SJSA1 (cell line): ENCODE measurements at regions not wholly inside any gene's neighbourhood (a gene's known extent, or its start where the extent isn't known, plus 50 kb on each side); places are given as distances from the start of the nearest gene placed in this dataset.

Experiments used
- DNase-seq, 2 experiments: peaks; one replicate each; pipeline ENCODE4 v3.0.0-alpha.2; 2015 to 2020; ENCODE audit warnings: low spot score in 2 of 2, low read depth in 1 of 2
- H3K27ac ChIP-seq: fragments of 250-450 bp; sonication (Bioruptor Pico); 2 replicates; pipeline ENCODE4 v1.5.1; 2020; ENCODE audit warnings: mild to moderate bottlenecking, moderate library complexity
- H3K27me3 ChIP-seq: fragments of 250-450 bp; sonication (Bioruptor Pico); replicated peaks from 2 replicates; pipeline ENCODE4 v1.5.1; 2020; ENCODE audit warnings: mild to moderate bottlenecking, moderate library complexity
- H3K36me3 ChIP-seq: fragments of 250-450 bp; sonication (Bioruptor Pico); 2 replicates; pipeline ENCODE4 v1.5.1; 2020; ENCODE audit warnings: mild to moderate bottlenecking
- H3K4me1 ChIP-seq: fragments of 250-450 bp; sonication (Bioruptor Pico); replicated peaks from 2 replicates; pipeline ENCODE4 v1.6.1; 2021; ENCODE audit warnings: mild to moderate bottlenecking
- H3K4me3 ChIP-seq: fragments of 250-450 bp; sonication (Bioruptor Pico); 2 replicates; pipeline ENCODE4 v1.5.1; 2020; ENCODE audit warnings: mild to moderate bottlenecking
- H3K9me3 ChIP-seq: fragments of 250-450 bp; sonication (Bioruptor Pico); replicated peaks from 2 replicates; pipeline ENCODE4 v1.5.1; 2020; ENCODE audit warnings: mild to moderate bottlenecking

DNA sequence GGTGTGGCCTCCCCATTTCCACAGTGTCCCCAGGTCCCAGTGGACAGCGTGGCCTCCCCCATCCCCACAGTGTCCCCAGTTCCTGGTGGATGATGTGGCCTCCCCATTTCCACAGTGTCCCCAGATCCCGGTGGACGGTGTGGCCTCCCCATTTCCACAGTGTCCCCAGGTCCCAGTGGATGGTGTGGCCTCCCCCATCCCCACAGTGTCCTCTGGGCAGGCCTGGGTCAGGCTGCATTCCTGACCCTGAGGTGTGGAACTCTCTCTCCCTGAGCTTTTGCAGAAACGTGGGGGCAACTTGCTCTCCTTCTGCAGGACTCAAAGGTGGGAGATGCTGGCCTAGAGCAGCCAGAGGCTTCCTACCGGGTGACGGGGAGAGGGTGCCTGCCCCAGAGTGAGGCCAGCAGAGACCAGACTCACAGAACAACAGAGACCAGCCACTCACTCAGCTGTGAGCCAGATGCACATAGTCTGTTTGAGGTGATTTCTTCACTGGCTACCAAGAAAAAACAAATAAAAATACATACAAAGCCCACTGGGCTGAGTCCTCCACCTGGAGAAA lies 85.8 kb upstream of the FGF3 start:
- H3K4me1 ChIP-seq = peaks cover 26% of the 10 kb centered on the region
- H3K4me3 ChIP-seq = no peak overlapping the region
- H3K36me3 ChIP-seq = no peaks in the 10 kb centered on the region
- H3K9me3 ChIP-seq = no peaks in the 10 kb centered on the region
- H3K27me3 ChIP-seq = no peaks in the 10 kb centered on the region; the same call in 1 of the 2 replicates
- DNase-seq = no peak
- no peak overlapping the region for H3K27ac ChIP-seq

DNA sequence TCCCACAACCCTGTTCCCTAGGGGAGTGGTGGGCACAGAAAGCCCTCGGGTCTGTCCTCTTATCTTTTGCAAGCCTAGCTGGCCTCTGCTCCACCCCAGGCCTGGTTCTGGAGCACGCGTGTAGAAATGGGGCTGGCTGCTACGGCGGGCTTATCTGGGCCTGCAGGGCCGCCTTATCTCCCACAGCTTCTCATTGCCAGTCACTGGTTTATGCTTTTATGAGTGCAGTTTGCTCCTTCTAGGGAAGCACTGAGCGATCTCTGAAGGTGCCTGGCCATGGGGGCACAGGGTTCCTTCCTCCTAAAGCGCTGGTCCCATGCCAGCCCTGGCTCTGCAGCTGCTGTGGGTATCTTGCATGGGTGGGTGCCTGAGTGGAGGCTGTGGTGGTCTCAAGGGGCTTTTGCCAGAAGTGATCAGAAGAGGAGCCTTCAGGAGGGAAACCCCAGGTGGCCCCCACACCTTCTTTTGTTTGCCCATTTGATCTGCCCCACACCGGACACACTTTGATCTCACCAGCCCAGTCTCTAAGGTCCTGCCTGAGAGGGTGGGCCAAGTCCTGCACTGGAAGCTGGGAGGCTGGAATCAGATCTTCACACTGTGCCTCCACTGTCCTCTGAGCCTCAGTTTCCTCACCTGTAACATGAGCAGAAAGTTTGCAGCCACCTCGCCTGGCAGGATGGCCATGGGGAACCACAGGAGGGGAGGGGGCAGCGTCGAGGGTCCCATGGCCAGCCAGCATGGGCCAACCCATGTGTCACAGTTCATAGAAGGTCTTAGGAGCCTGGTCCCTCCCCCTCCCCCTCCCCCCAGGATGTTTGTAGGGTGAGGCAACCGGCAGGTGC lies 86.6 kb upstream of the FGF3 start:
- Histone ChIP-seq H3K4me1 (peaks cover 20% of the 10 kb centered on the region), H3K27ac (no peak overlapping the region), H3K36me3 (no peaks in the 10 kb centered on the region), H3K9me3 (no peaks in the 10 kb centered on the region), H3K27me3 (no peaks in the 10 kb centered on the region; the same call in 1 of the 2 replicates), H3K4me3 (no peak overlapping the region)
- DNase-seq = no peak

DNA sequence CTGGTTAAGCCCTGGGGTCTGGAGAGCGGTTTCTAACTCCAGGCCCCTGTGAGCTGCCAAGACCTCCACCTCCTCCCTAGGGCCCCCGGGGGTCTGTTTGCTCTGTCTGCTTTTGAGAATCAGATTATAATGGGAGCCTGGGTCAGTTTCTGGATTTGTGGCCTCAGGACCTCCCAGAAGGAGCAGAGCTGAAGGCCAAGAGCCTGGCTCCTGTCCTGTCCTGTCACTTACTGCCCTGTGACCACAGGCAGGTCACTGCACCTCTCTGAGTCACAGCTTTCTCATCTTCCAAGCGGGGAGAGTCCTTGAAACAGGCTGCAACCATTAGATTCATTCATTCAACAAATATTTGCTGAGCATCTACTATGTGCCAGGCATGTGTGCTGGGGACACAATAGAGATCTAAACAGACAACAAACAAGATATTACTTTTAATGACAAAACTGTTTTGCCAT lies 87.3 kb upstream of the FGF3 start:
- H3K4me3 ChIP-seq = no peak overlapping the region
- no peaks in the 10 kb centered on the region; the same call in 1 of the 2 replicates for H3K27me3 ChIP-seq
- H3K27ac ChIP-seq = no peak overlapping the region
- no peaks in the 10 kb centered on the region for H3K36me3 ChIP-seq
- H3K9me3 ChIP-seq = no peaks in the 10 kb centered on the region
- peaks cover 18% of the 10 kb centered on the region for H3K4me1 ChIP-seq
- no peak for DNase-seq

DNA sequence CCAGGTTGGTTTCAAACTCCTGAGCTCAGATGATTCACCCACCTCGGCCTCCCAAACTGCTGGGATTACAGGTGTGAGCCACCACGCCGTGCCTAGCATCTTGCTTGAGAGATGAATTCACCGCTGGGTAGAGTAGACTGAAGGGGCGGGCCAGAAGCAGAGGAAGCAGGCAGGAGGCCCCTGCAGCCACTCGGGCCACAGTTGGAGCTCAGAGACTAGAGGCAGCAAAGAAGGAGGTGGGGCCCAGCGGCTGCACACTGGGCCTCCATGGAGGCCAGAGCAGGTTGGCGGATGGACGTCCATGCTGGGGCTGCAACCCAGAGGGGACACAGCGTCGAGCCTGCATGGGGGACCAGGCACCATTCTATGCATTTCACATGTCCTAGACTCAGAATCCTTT lies 88.4 kb upstream of the FGF3 start:
- Histone ChIP-seq H3K4me1 (peaks cover 18% of the 10 kb centered on the region), H3K9me3 (no peaks in the 10 kb centered on the region), H3K27me3 (no peaks in the 10 kb centered on the region; the same call in 1 of the 2 replicates), H3K36me3 (no peaks in the 10 kb centered on the region), H3K4me3 (no peak overlapping the region), H3K27ac (no peak overlapping the region)
- no peak for DNase-seq

DNA sequence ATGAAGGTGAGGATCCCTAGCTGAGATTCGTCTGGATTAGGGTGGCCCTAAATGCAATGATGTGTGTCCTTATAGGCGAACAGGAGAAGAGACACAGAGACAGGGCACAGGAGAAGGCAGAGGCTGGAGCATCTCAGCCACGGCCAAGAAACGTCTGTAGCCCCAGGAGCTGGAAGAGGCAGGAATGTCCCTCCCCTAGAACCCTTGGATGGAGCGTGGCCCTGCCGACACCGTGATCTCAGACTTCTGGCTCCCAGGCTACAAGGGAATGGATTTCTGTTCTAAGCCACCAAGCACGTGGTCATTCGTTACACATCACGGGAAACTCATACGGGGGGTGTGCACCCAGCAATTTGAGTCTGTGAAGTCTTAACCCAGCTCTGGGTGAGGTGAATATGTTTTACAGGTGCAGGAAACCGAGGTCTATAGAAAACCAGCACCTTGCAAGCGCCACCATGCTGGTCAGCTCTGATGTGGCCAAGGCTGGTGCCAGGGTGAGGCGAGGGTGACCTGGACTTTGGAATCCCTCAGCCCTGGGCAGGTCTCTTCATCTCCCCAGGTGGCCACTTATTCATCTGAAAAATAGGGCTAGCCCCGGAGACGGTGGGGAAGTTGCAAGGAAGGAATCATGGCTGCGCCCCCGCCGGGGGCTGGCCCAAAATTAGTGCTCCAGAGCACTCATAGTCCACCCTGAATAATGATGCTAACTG lies 89.5 kb upstream of the FGF3 start:
- H3K36me3 ChIP-seq = no peaks in the 10 kb centered on the region
- no peaks in the 10 kb centered on the region; the same call in 1 of the 2 replicates for H3K27me3 ChIP-seq
- peaks cover 18% of the 10 kb centered on the region for H3K4me1 ChIP-seq
- DNase-seq = no peak
- no peak overlapping the region for H3K4me3 ChIP-seq
- H3K27ac ChIP-seq = no peak overlapping the region
- H3K9me3 ChIP-seq = no peaks in the 10 kb centered on the region

GRCh38 chr11:69909561-69910518 lies 90.6 kb upstream of the FGF3 start:
- Histone ChIP-seq H3K27ac (no peak overlapping the region), H3K9me3 (no peaks in the 10 kb centered on the region), H3K4me1 (peaks cover 18% of the 10 kb centered on the region), H3K4me3 (no peak overlapping the region), H3K27me3 (no peaks in the 10 kb centered on the region; the same call in 1 of the 2 replicates), H3K36me3 (no peaks in the 10 kb centered on the region)
- peak in 1 of 2 experiments; percentile 59 for DNase-seq

DNA sequence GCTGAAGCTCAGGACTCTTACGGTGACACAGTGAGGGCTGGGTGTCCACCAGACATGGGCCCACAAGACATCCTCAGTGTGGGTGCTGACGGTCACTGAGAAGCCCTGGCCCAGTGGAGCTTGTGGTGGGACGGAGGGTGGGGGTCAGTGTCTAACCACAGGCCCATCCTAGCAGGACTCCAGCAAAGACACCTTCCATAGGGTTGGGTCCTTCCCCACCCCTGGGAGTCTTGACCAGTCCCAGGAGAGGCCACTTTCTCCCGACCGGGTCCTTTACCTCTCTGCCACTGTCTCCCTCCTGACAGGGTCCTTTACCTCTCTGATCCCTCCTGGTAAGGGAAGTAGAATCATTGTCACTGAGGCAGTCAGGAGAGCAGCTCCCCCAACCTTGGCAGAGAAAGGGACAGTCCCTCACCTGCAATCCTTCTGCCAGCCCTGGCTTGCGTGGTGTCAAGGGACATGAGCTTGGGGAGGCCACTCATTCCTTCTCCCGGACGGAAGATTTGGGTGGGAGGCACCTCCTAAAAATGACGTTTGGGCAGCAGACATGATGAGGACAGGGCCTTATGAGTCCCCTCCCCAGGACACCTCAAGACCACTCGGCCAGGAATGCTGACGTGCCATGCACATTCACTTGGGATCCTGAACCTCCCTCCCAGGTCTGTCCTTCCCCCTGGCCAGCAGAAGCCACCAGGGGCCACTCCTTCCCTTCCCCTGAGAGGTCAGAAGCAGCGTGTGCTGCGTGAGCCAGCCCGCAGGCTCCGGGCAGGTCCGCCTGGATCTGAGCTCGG lies 91.5 kb upstream of the FGF3 start:
- peaks cover 26% of the 10 kb centered on the region for H3K4me1 ChIP-seq
- no peak for DNase-seq
- H3K27ac ChIP-seq = no peak overlapping the region
- H3K36me3 ChIP-seq = no peaks in the 10 kb centered on the region
- no peak overlapping the region for H3K4me3 ChIP-seq
- no peaks in the 10 kb centered on the region for H3K9me3 ChIP-seq
- H3K27me3 ChIP-seq = no peaks in the 10 kb centered on the region; the same call in 1 of the 2 replicates

GRCh38 chr11:69911310-69912160 lies 92.3 kb upstream of the FGF3 start:
- Histone ChIP-seq H3K36me3 (no peaks in the 10 kb centered on the region), H3K27ac (no peak overlapping the region), H3K27me3 (no peaks in the 10 kb centered on the region; the same call in 1 of the 2 replicates), H3K4me3 (no peak overlapping the region), H3K4me1 (peaks cover 25% of the 10 kb centered on the region), H3K9me3 (peaks cover 3% of the 10 kb centered on the region; the same call in 1 of the 2 replicates)
- DNase-seq = no peak

DNA sequence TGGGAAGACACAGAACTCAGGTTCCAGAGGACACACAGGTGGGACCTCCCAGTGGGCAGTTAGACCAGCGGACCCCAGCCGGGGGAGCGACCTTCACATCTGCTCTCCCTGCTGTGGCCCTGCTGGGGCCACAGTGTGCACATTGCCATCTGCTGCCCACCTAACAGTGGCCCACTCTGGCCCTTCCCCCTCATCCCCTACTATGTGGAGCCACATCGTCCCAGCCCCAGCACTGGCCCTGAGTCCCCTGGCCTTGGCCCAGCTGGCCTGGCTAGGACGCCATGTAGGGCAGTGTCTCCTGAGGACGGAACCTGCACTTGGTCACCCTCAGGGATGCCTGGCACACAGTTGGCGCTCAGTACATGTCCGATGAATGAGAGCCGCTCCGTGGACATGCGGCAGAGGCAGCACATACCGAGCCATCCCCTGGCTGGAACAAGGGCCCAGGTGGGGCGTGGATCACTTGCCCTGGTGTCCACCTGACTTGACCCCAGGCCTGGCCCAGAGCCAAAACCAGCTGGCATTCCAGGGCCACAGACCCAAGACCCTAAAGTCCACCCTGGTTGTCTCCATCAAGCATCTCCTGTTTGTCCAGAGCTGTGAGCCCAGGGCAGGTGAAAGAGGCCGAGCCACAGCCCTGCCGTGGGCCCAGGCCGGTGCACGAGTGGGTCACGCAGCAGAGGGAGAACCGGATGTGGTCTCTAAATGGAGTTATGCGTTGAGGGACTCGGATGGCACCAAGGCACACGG lies 93.1 kb upstream of the FGF3 start:
- no peaks in the 10 kb centered on the region; the same call in 1 of the 2 replicates for H3K27me3 ChIP-seq
- H3K9me3 ChIP-seq = peaks cover 6% of the 10 kb centered on the region
- no peaks in the 10 kb centered on the region for H3K36me3 ChIP-seq
- H3K27ac ChIP-seq = no peak overlapping the region
- peaks cover 19% of the 10 kb centered on the region for H3K4me1 ChIP-seq
- DNase-seq = no peak
- H3K4me3 ChIP-seq = no peak overlapping the region

- DNase-seq = no peak
These were observed 93.8 kb upstream of the FGF3 start for GRCh38 chr11:69912911-69913451.

More at GRCh38 chr11:69912911-69913451, 93.8 kb upstream of the FGF3 start:
- H3K36me3 ChIP-seq = no peaks in the 10 kb centered on the region
- no peak overlapping the region for H3K27ac ChIP-seq
- H3K4me1 ChIP-seq = peaks cover 19% of the 10 kb centered on the region
- no peak overlapping the region for H3K4me3 ChIP-seq
- H3K9me3 ChIP-seq = peaks cover 6% of the 10 kb centered on the region
- H3K27me3 ChIP-seq = peaks cover under 1% of the 10 kb centered on the region; the same call in 1 of the 2 replicates
